Uterus (tissue), 3 donors: ENCODE measurements at regions not wholly inside any gene's neighbourhood (a gene's known extent, or its start where the extent isn't known, plus 50 kb on each side); places are given as distances from the start of the nearest gene placed in this dataset.

Source experiments
- DNase-seq, 2 donors: peaks; one replicate each; pipeline ENCODE4 v3.0.0-alpha.2; 2019 to 2020
- H3K27ac ChIP-seq, 2 donors: fragments of 200-600 bp; sonication (generic); 1 replicate in 1 of 2; 2 replicates in 1 of 2; pipeline ENCODE4 v1.5.1; 2016 to 2018
- H3K27me3 ChIP-seq, 2 donors: fragments of 200-600 bp; sonication (generic); one replicate each; pipeline ENCODE4 v1.5.1; 2018 to 2019; ENCODE audit warnings: control low read depth in 1 of 2
- H3K36me3 ChIP-seq, 2 donors: fragments of 200-600 bp; sonication (generic); one replicate each; pipeline ENCODE4 v1.5.1; 2019; ENCODE audit warnings: control low read depth in 1 of 2
- H3K4me1 ChIP-seq, 2 donors: fragments of 200-600 bp; sonication (generic); one replicate each; pipeline ENCODE4 v1.5.1; 2018 to 2019; ENCODE audit warnings: control low read depth in 1 of 2
- H3K4me3 ChIP-seq, 2 donors: fragments of 200-600 bp; sonication (generic); 1 replicate in 1 of 2; 2 replicates in 1 of 2; pipeline ENCODE4 v1.5.1; 2018 to 2019; ENCODE audit warnings: mild to moderate bottlenecking in 1 of 2
- H3K9me3 ChIP-seq, 2 donors: fragments of 200-600 bp; sonication (generic); one replicate each; pipeline ENCODE4 v1.5.1; 2019; ENCODE audit warnings: control low read depth in 1 of 2
- POLR2A ChIP-seq, 2 donors: fragments of 450-650 bp; IDR thresholded peaks; one replicate each; pipeline ENCODE4 v1.6.1; 2016; ENCODE audit warnings: antibody characterized with exemption in 2 of 2, mild to moderate bottlenecking in 1 of 2, moderate library complexity in 1 of 2
- intact Hi-C: fragments of 100-400 bp; cut with DNase I; formaldehyde crosslinking; loops from one replicate; pipeline ENCODE4 v1.15.1; 2023; ENCODE audit warnings: low total_unique reads
- TF ChIP-seq, protein P1 (sequence below), 4 experiments: fragments of 200-600 bp in 2 of 4; fragments of 450-650 bp in 2 of 4; sonication (generic) in 2 of 4; IDR thresholded peaks; one replicate each; pipeline ENCODE4 v1.5.1; 2016 to 2019; ENCODE audit warnings: antibody characterized with exemption in 4 of 4, mild to moderate bottlenecking in 2 of 4, moderate library complexity in 1 of 4
- donor health status: DM: yes; HTN: yes; CAD: no.

GRCh38 chr14:61215222-61216020, 65.7 kb downstream of the TMEM30B start:
- Histone ChIP-seq H3K36me3 (no peaks in the 10 kb centered on the region), H3K27me3 (no peaks in the 10 kb centered on the region)

GRCh38 chr14:61213920-61214319, 67.2 kb downstream of the TMEM30B start:
- Histone ChIP-seq H3K27ac (no peak overlapping the region), H3K36me3 (no peaks in the 10 kb centered on the region), H3K27me3 (no peaks in the 10 kb centered on the region), H3K9me3 (no peaks in the 10 kb centered on the region), H3K4me1 (no peaks in the 10 kb centered on the region), H3K4me3 (no peak overlapping the region)
- DNase-seq: no peak
- TF ChIP-seq, protein P1, sequence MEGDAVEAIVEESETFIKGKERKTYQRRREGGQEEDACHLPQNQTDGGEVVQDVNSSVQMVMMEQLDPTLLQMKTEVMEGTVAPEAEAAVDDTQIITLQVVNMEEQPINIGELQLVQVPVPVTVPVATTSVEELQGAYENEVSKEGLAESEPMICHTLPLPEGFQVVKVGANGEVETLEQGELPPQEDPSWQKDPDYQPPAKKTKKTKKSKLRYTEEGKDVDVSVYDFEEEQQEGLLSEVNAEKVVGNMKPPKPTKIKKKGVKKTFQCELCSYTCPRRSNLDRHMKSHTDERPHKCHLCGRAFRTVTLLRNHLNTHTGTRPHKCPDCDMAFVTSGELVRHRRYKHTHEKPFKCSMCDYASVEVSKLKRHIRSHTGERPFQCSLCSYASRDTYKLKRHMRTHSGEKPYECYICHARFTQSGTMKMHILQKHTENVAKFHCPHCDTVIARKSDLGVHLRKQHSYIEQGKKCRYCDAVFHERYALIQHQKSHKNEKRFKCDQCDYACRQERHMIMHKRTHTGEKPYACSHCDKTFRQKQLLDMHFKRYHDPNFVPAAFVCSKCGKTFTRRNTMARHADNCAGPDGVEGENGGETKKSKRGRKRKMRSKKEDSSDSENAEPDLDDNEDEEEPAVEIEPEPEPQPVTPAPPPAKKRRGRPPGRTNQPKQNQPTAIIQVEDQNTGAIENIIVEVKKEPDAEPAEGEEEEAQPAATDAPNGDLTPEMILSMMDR (IDR thresholded peaks at IDR 0.05): no peak
- no peak for TF ChIP-seq POLR2A (IDR thresholded peaks at IDR 0.05)
- intact Hi-C loops: no loop called here

More at GRCh38 chr14:61215222-61216020, 65.7 kb downstream of the TMEM30B start:
- Histone ChIP-seq H3K4me3 (no peak overlapping the region), H3K27ac (no peak overlapping the region), H3K9me3 (no peaks in the 10 kb centered on the region), H3K4me1 (no peaks in the 10 kb centered on the region)
- TF ChIP-seq, protein P1 (IDR thresholded peaks at IDR 0.05): no peak
- no peak for TF ChIP-seq POLR2A (IDR thresholded peaks at IDR 0.05)
- intact Hi-C loops: no loop called here
- DNase-seq: no peak

GRCh38 chr14:61213191-61213621, 67.9 kb downstream of the TMEM30B start:
- no peak for DNase-seq
- H3K4me1 ChIP-seq: no peaks in the 10 kb centered on the region
- no peak overlapping the region for H3K27ac ChIP-seq
- H3K27me3 ChIP-seq: no peaks in the 10 kb centered on the region
- intact Hi-C loops: no loop called here
- no peak overlapping the region for H3K4me3 ChIP-seq
- no peaks in the 10 kb centered on the region for H3K36me3 ChIP-seq
- H3K9me3 ChIP-seq: no peaks in the 10 kb centered on the region
- TF ChIP-seq, protein P1 (IDR thresholded peaks at IDR 0.05): no peak
- no peak for TF ChIP-seq POLR2A (IDR thresholded peaks at IDR 0.05)

GRCh38 chr14:61212546-61212945, 68.6 kb downstream of the TMEM30B start:
- no peak for TF ChIP-seq POLR2A (IDR thresholded peaks at IDR 0.05)
- TF ChIP-seq, protein P1 (IDR thresholded peaks at IDR 0.05): no peak
- no peak for DNase-seq
- Histone ChIP-seq H3K27ac (no peak overlapping the region), H3K4me3 (no peak overlapping the region), H3K4me1 (no peaks in the 10 kb centered on the region), H3K36me3 (no peaks in the 10 kb centered on the region), H3K9me3 (no peaks in the 10 kb centered on the region), H3K27me3 (no peaks in the 10 kb centered on the region)
- intact Hi-C loops: no loop called here

DNA sequence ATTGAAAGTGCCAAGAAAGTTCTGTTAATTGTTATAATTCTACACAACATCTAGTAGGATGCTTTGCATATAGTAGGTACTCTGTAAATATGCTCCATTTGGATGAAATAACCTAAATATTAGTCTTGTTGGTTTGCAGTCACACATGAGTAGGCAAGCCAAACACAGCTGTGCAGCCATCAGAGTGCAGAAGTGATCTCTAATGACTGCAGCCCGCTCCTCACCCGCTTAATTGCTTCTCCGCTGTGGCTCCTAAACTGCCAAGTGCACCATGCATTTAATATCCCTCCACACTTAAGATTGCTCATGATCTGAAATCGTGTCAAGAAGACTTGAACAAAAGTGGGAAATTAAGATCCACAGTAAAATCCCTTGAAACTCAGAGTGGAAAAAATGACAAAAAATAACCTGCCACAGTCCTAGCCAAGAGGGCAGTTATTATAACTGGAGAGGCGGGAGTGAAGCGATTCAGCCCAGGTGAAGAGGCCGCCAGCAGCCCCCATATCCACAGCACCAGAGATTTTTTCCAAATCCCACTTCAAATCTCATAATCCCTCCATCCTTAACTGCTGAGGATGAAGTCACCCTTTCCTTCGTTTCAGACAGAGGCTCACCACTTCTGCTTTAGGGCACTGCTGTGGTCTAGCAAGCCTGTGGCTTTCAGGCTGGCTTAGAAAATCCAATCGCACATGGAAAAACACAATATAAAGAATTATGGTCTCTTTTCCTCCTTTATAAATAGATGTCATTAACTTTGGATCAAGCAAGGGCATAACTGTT, 69.5 kb downstream of the TMEM30B start:
- H3K4me1 ChIP-seq: no peaks in the 10 kb centered on the region
- H3K9me3 ChIP-seq: no peaks in the 10 kb centered on the region
- TF ChIP-seq POLR2A (IDR thresholded peaks at IDR 0.05): no peak
- TF ChIP-seq, protein P1 (IDR thresholded peaks at IDR 0.05): no peak
- no peaks in the 10 kb centered on the region for H3K27me3 ChIP-seq
- intact Hi-C loops: no loop called here
- DNase-seq: no peak
- no peak overlapping the region for H3K4me3 ChIP-seq
- H3K36me3 ChIP-seq: no peaks in the 10 kb centered on the region
- H3K27ac ChIP-seq: no peak overlapping the region
